HG03354 (cell line): ENCODE measurements at regions not wholly inside any gene's neighbourhood (a gene's known extent, or its start where the extent isn't known, plus 50 kb on each side); places are given as distances from the start of the nearest gene placed in this dataset.

Source experiments
- ATAC-seq: cut with Tn5 transposase; IDR thresholded peaks from one replicate; pipeline ENCODE4 v1.9.1; 2021; ENCODE audit warnings: mild to moderate bottlenecking; ENCODE audit not compliant: unreplicated experiment, poor library complexity, severe bottlenecking

- no peak for ATAC-seq
Measured at GRCh38 chr13:26991508-26992181, 180.0 kb downstream of the USP12 start.

GRCh38 chr13:26989957-26990713, 181.5 kb downstream of the USP12 start:
- ATAC-seq = no peak

GRCh38 chr13:26989261-26989956, 182.2 kb downstream of the USP12 start:
- ATAC-seq = no peak

GRCh38 chr13:26988059-26988769, 183.4 kb downstream of the USP12 start:
- no peak for ATAC-seq

- no peak for ATAC-seq
Measured at GRCh38 chr13:26987486-26988013, 184.1 kb downstream of the USP12 start.

GRCh38 chr13:26985285-26985878, 186.2 kb downstream of the USP12 start:
- peak; percentile 65 for ATAC-seq

GRCh38 chr13:26984337-26984736, 187.3 kb downstream of the USP12 start:
- no peak for ATAC-seq

GRCh38 chr13:26983543-26984320, 187.9 kb downstream of the USP12 start:
- ATAC-seq = no peak

GRCh38 chr13:26980099-26981031, 191.2 kb downstream of the USP12 start:
- no peak for ATAC-seq

GRCh38 chr13:26979334-26979733, 192.3 kb downstream of the USP12 start:
- no peak for ATAC-seq

GRCh38 chr13:26978081-26978860, 193.3 kb downstream of the USP12 start:
- no peak for ATAC-seq

GRCh38 chr13:26977541-26977940, 194.1 kb downstream of the USP12 start:
- no peak for ATAC-seq

GRCh38 chr13:26976313-26976712, 195.3 kb downstream of the USP12 start:
- ATAC-seq = no peak

GRCh38 chr13:26973946-26974345, 197.7 kb downstream of the USP12 start:
- no peak for ATAC-seq

- ATAC-seq = no peak
Measured at GRCh38 chr13:26973295-26973694, 198.3 kb downstream of the USP12 start.

GRCh38 chr13:26971990-26972887, 199.4 kb downstream of the USP12 start:
- peak; percentile 64 for ATAC-seq
